ENCODE measurements at regions not wholly inside any gene's neighbourhood (a gene's known extent, or its start where the extent isn't known, plus 50 kb on each side); places are given as distances from the start of the nearest gene placed in this dataset.

- TF ChIP-seq CTCF (IDR thresholded peaks at IDR 0.05; ENCODE audit: borderline replicate concordance, extremely low read depth, low read length, poor library complexity, severe bottlenecking) (no peak), EZH2 (IDR thresholded peaks at IDR 0.05; ENCODE audit: borderline replicate concordance, low read depth, low read length, severe bottlenecking) (no peak)
These were observed 65.1 kb upstream of the PHF14 start for GRCh38 chr7:10908600-10908999.
